SKM-1 (cell line): ENCODE measurements at regions not wholly inside any gene's neighbourhood (a gene's known extent, or its start where the extent isn't known, plus 50 kb on each side); places are given as distances from the start of the nearest gene placed in this dataset.

Source experiments
- DNase-seq: peaks from one replicate; lab custom pipeline; 2025; ENCODE audit not compliant: unreplicated experiment; lab: John Stamatoyannopoulos, UW

GRCh38 chr4:60117726-60118323 is 1082.3 kb upstream of the ADGRL3 start:
- no peak for DNase-seq

DNA sequence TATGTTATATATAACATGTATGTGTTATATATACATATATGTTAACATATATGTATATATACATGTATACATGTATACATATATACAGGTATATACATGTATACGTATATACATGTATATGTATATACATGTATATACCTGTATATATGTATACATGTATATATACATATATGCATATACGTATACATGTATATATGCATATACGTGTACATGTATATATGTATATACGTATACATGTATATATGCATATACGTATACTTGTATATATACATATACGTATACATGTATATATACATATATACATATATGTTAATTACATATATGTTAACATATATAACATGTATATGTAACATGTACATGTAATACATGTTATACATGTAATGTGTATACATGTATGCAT is 1077.3 kb upstream of the ADGRL3 start:
- DNase-seq, result no peak

DNA sequence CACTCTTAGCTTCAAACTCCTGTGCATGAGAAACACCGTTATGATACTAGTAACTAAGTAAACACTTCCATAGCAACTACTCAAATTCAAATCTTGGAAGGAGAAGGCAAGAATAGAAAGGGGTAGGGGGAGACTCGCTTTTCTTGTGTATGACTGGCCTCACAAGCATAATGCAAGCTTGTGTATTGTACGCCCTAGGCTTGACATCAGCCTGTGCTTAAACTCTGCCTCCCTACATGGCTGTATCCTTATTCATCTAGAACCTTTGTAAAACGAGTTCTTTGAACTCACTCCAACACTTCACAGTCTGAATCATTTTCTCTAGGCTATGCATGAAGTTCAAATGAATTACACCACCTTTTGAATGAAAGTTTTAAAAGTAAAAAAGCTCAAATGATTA is 1071.2 kb upstream of the ADGRL3 start:
- DNase-seq, result no peak

DNA sequence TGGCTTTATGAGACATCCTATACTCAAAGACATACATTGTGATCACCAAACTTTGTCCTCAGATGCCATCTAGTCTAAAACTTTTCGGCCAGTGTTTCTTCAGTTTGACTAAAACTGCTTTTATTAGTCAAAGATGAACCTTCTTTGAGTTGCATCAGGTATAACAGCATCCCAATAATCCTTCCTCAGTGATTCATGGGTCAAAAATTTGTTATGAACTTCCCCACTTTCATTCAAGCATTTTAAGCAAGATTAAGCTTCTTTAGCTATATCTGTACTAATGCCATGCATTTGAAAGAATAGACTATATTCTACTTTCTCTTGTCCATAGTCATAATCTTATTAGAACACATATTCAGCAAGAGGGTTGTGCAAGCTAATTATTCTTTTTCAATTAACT is 1070.4 kb upstream of the ADGRL3 start:
- no peak for DNase-seq

GRCh38 chr4:60133375-60133774 is 1066.8 kb upstream of the ADGRL3 start:
- no peak for DNase-seq

DNA sequence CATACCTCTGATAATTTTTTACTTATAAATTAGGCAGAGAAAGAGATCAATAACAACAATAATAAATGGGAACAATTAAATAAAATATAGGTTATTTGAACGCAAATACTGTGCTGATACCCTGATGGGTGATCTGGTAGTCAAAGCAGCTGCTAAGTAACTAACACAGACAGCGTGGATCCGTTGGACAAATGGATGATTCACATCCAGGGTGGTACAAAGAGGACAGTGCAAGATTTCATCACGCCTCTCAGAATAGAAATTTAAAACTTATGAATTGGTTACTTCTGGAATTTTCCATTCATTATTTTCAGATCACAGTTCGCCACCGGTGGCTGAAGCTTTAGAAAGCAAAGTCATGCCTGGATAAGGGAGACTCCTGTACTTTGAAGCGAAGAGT is 1066.0 kb upstream of the ADGRL3 start:
- DNase-seq, result no peak

- no peak for DNase-seq
Observed at GRCh38 chr4:60155088-60155487, 1045.0 kb upstream of the ADGRL3 start.

DNA sequence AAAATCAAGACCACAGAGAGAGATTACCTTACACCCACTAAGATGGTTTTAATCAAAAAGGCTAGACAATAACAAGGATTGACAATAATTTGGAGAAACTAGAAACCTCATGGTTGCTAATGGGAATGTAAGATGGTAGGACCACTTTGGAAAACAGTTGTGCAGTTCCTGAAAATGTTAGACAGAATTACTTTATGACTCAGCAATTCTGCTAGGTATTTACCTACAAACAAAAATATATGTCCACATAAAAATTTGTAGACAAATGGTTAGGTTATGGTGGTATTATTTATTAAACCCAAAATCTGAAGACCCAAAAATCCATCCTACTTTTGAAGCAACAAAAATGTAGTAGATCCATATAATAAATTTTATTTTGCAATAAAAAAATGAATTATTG is 1027.0 kb upstream of the ADGRL3 start:
- no peak for DNase-seq

GRCh38 chr4:60173718-60174117 is 1026.4 kb upstream of the ADGRL3 start:
- DNase-seq, result no peak

GRCh38 chr4:60175241-60175640 is 1024.9 kb upstream of the ADGRL3 start:
- DNase-seq, result no peak

- no peak for DNase-seq
Observed at GRCh38 chr4:60187428-60187827, 1012.7 kb upstream of the ADGRL3 start.

GRCh38 chr4:60189286-60189685 is 1010.8 kb upstream of the ADGRL3 start:
- no peak for DNase-seq

DNA sequence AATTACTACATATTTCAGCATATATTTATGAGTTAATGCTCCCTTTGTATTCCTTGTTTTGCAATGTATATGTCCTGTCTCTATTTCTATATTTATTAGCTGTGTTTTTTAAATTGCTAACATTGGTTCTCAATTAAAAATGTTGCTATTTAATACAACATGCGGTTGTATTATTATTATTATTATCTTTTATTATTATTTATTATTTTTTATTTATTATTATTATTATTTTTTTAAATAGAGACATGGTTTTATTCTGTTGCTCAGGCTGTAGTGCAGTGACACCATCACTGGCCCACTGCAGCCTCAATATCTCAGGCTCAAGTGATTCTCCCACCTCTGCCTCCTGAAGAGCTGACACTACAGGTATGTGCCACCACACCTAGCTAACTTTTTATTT is 1005.9 kb upstream of the ADGRL3 start:
- DNase-seq, result no peak

DNA sequence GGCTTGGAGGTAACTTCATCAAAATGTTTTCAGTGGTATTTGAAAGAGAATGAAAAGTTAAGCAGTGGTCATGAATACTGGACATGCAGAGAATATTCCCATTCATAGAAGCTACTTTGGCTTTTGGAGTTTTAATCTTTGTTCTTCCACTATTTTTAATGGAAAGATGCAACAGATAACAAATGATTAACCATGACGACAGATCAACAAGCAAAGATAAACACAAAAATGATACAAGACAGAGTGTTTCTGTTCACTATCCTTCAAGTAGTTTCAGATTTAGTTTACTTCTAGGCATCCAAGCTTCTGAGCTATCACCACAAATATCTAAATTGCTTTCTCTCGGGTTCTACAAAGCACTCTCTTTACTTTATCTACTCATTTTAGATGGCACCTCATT is 1004.9 kb upstream of the ADGRL3 start:
- DNase-seq, result no peak

DNA sequence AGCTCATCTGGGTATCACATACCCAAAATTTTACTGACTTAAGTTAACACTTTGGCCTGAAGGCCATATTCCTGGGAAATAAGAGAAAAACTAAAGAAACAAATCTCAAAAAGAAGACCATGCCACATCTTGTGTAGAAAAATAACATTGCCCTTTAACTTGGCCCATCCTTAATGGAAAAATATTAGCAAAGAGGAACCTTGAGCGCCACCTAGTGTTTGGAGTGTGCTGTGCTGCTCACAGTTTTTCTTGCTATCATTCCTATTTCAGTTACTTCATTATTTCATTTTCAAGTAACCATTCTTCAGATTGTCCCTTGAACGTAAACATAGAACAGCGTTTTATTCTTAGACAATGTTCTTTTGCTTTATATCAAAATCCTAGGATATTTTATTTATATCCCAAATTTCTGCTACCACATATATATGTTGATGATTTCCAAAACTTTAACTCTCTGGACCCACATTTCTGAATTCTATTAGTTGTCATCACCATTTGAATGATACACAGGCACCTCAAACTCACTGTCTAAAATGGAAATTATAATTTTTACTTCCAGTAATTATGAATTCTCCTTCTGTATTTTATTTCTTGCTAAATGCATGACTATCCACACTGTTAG is 999.0 kb upstream of the ADGRL3 start:
- peak; percentile 44 for DNase-seq

DNA sequence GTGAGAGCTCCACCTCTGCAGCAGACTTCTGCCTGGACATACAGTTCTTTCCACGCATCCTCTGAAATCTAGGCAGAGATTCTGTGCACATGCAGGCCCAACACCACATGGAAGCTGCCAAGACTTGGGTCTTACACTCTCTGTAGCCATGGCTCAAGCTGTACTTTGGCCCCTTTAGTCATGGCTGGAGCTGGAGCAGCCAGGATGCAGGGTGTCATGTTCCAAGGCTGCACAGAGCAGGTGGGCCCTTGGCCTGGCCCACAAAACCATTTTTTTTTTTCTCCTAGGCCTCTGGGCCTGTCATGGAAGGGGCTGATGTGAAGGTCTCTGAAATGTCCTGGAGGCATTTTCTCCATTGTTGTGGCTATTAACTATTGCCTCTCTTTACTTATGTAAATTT is 990.5 kb upstream of the ADGRL3 start:
- no peak for DNase-seq

DNA sequence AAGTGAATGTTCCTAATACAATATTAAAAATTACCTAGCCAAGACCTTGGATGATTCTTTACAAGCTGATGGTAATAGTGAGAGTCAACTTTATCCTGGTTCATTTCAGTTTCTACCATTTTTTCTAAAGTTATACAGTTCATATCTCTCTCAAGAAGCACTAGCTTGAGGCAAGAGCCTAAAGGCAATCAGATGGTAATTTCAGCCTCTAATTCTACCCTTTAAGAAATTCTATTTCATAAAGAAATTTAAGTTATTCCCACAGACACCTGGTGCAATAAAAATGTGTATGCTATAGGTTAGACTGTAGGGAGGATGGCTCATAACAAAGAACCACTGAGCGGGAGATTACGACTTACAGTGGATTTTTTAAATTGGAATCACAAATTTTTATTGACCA is 984.2 kb upstream of the ADGRL3 start:
- no peak for DNase-seq

- no peak for DNase-seq
Observed at GRCh38 chr4:60216752-60217151, 983.4 kb upstream of the ADGRL3 start.

- DNase-seq, result no peak
Observed at GRCh38 chr4:60221866-60222265, 978.3 kb upstream of the ADGRL3 start.

- DNase-seq, result no peak
Observed at GRCh38 chr4:60223208-60223923, 976.8 kb upstream of the ADGRL3 start.

DNA sequence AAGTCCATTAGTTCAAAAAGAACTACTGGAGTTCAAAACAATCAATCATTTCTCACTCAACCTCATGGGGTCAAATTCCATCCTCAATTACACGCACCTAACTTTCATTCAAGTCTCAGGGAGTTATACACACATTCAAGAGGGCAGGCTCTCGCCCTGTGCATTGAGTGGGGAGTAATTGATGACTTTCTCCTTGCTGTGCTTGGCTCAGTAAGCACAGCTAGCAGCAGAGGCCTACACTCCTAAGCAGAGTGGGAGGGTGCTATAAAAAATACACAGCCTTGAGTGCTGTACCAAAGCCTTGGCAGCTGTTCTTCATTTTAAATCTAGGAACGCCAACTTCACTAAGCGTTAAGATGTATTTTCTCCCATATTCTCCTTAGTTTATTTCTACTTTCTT is 958.3 kb upstream of the ADGRL3 start:
- no peak for DNase-seq

- DNase-seq, result no peak
Observed at GRCh38 chr4:60249784-60250183, 950.3 kb upstream of the ADGRL3 start.

GRCh38 chr4:60250657-60251056 is 949.5 kb upstream of the ADGRL3 start:
- DNase-seq, result no peak
